ENCODE measurements at regions not wholly inside any gene's neighbourhood (a gene's known extent, or its start where the extent isn't known, plus 50 kb on each side); places are given as distances from the start of the nearest gene placed in this dataset.

DNA sequence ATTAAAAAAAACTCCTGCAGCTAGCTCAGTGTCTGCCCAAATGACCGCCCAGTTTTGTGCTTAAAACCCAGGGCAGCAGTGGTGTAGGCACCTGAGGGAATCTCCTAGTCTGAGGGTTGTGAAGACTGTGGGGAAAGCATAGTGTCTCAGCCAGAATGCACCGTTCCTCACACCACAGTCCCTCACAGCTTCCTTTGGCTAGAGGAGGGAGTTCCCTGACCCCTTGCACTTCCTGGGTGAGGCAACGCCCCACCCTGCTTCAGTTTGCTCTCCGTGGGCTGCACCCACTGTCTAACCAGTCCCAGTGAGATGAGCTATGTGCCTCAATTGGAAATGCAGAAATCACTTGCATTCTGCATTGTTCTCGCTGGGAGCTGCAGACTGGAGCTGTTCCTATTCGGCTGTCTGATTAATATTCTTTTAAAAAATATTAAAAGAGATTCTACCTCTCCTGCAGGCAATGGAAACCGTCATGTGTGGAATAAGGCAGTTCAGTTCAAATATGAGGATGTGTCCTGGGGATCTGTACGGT, 645.7 kb downstream of the FGF9 start:
- Histone ChIP-seq H3F3A (ENCODE audit: low read length, unreplicated experiment) (no peaks in the 10 kb centered on the region), H3K4me3 (ENCODE audit: low read length) (no peak overlapping the region), H3K9me2 (replicated peaks; ENCODE audit: low read length) (no peaks in the 10 kb centered on the region), H3K9ac (ENCODE audit: low read length) (no peak overlapping the region), H2AFZ (ENCODE audit: low read length) (no peak overlapping the region), H3K9me3 (ENCODE audit: low read length) (no peaks in the 10 kb centered on the region), H3K36me3 (ENCODE audit: low read depth, low read length) (no peaks in the 10 kb centered on the region), H3K4me2 (ENCODE audit: low read length) (no peak overlapping the region), H3K27ac (ENCODE audit: low read length) (no peak overlapping the region), H4K20me1 (ENCODE audit: low read length) (no peaks in the 10 kb centered on the region), H3K27me3 (ENCODE audit: low read length) (no peaks in the 10 kb centered on the region), H3K4me1 (ENCODE audit: insufficient read depth, low read length) (no peaks in the 10 kb centered on the region), H3K79me2 (ENCODE audit: low read length) (no peaks in the 10 kb centered on the region)
- TF ChIP-seq EZH2phosphoT487 (IDR thresholded peaks at IDR 0.05; ENCODE audit: borderline replicate concordance, low read length), result no peak
- TF ChIP-seq, protein P1, sequence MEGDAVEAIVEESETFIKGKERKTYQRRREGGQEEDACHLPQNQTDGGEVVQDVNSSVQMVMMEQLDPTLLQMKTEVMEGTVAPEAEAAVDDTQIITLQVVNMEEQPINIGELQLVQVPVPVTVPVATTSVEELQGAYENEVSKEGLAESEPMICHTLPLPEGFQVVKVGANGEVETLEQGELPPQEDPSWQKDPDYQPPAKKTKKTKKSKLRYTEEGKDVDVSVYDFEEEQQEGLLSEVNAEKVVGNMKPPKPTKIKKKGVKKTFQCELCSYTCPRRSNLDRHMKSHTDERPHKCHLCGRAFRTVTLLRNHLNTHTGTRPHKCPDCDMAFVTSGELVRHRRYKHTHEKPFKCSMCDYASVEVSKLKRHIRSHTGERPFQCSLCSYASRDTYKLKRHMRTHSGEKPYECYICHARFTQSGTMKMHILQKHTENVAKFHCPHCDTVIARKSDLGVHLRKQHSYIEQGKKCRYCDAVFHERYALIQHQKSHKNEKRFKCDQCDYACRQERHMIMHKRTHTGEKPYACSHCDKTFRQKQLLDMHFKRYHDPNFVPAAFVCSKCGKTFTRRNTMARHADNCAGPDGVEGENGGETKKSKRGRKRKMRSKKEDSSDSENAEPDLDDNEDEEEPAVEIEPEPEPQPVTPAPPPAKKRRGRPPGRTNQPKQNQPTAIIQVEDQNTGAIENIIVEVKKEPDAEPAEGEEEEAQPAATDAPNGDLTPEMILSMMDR (conservative IDR thresholded peaks at IDR 0.05; ENCODE audit: low read depth, low read length), result no peak
- no peak for TF ChIP-seq EZH2 (IDR thresholded peaks at IDR 0.05; ENCODE audit: low read length, unreplicated experiment)
- CTCF ChIA-PET, result no interaction called here
- intact Hi-C loops (cut with micrococcal nuclease), result no loop called here
- DNase-seq (no peak), ATAC-seq (no peak)
- POLR2A ChIA-PET (ENCODE audit: unreplicated experiment), result no interaction called here
- no TSS peak for BruUV-seq (replicated peaks)

GRCh38 chr13:22320991-22321390, 650.1 kb downstream of the FGF9 start:
- ATAC-seq (no peak), DNase-seq (no peak)
- Histone ChIP-seq H3K9ac (ENCODE audit: low read length) (no peak overlapping the region), H3K4me2 (ENCODE audit: low read length) (no peak overlapping the region), H3K36me3 (ENCODE audit: low read depth, low read length) (no peaks in the 10 kb centered on the region), H3F3A (ENCODE audit: low read length, unreplicated experiment) (no peaks in the 10 kb centered on the region), H3K27ac (ENCODE audit: low read length) (no peak overlapping the region), H3K27me3 (ENCODE audit: low read length) (no peaks in the 10 kb centered on the region), H2AFZ (ENCODE audit: low read length) (no peak overlapping the region), H3K4me1 (ENCODE audit: insufficient read depth, low read length) (no peaks in the 10 kb centered on the region), H3K4me3 (ENCODE audit: low read length) (no peak overlapping the region), H3K9me2 (replicated peaks; ENCODE audit: low read length) (no peaks in the 10 kb centered on the region), H3K9me3 (ENCODE audit: low read length) (no peaks in the 10 kb centered on the region), H4K20me1 (ENCODE audit: low read length) (no peaks in the 10 kb centered on the region), H3K79me2 (ENCODE audit: low read length) (no peaks in the 10 kb centered on the region)
- intact Hi-C loops (cut with micrococcal nuclease), result no loop called here
- POLR2A ChIA-PET (ENCODE audit: unreplicated experiment), result no interaction called here
- CTCF ChIA-PET, result no interaction called here
- no TSS peak for BruUV-seq (replicated peaks)
- TF ChIP-seq EZH2 (IDR thresholded peaks at IDR 0.05; ENCODE audit: low read length, unreplicated experiment) (no peak), EZH2phosphoT487 (IDR thresholded peaks at IDR 0.05; ENCODE audit: borderline replicate concordance, low read length) (no peak)
- TF ChIP-seq, protein P1 (conservative IDR thresholded peaks at IDR 0.05; ENCODE audit: low read depth, low read length), result no peak

DNA sequence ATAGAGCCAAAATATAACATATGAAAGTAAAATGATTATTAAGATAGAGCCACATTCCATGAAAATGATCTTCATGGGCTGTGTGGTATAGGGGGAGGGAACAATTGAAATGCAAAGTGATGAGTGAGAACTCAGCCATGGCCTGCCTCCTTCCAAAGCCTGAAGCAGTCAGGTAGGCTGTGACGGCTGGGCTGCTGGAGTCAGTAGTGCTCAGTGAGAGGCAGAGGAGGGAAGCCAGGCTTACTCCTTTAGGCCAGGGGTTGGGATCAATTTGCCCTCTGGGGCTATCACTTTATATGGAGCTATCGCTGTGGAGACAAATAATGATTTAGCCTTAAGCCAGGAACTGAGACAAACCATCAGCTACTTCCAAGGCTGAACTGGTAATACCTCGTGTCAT, 654.9 kb downstream of the FGF9 start:
- Histone ChIP-seq H3K79me2 (ENCODE audit: low read length) (no peaks in the 10 kb centered on the region), H3K36me3 (ENCODE audit: low read depth, low read length) (no peaks in the 10 kb centered on the region), H3K9me3 (ENCODE audit: low read length) (no peaks in the 10 kb centered on the region), H3K27ac (ENCODE audit: low read length) (no peak overlapping the region), H3K27me3 (ENCODE audit: low read length) (no peaks in the 10 kb centered on the region), H3K4me1 (ENCODE audit: insufficient read depth, low read length) (no peaks in the 10 kb centered on the region), H3K9ac (ENCODE audit: low read length) (no peak overlapping the region), H3K4me2 (ENCODE audit: low read length) (no peak overlapping the region), H2AFZ (ENCODE audit: low read length) (no peak overlapping the region), H3K4me3 (ENCODE audit: low read length) (no peak overlapping the region), H3F3A (ENCODE audit: low read length, unreplicated experiment) (no peaks in the 10 kb centered on the region), H4K20me1 (ENCODE audit: low read length) (no peaks in the 10 kb centered on the region), H3K9me2 (replicated peaks; ENCODE audit: low read length) (no peaks in the 10 kb centered on the region)
- ChIA-PET CTCF (no interaction called here), POLR2A (ENCODE audit: unreplicated experiment) (no interaction called here)
- intact Hi-C loops (cut with micrococcal nuclease), result no loop called here
- BruUV-seq (replicated peaks), result no TSS peak
- ATAC-seq (no peak), DNase-seq (no peak)
- TF ChIP-seq, protein P1 (conservative IDR thresholded peaks at IDR 0.05; ENCODE audit: low read depth, low read length), result no peak
- no peak for TF ChIP-seq EZH2phosphoT487 (IDR thresholded peaks at IDR 0.05; ENCODE audit: borderline replicate concordance, low read length)
- no peak for TF ChIP-seq EZH2 (IDR thresholded peaks at IDR 0.05; ENCODE audit: low read length, unreplicated experiment)
